ENCODE measurements at regions not wholly inside any gene's neighbourhood (a gene's known extent, or its start where the extent isn't known, plus 50 kb on each side); places are given as distances from the start of the nearest gene placed in this dataset.
"Not testable (repeated sequence)": the region's sequence is repeated elsewhere in the genome, so short reads cannot be mapped to it uniquely, and the experiment has no call there.

- DNase-seq: no peak
Observed at GRCh38 chr6:130676773-130677144, 150.4 kb upstream of the SMLR1 start.

GRCh38 chr6:130677312-130677711, 149.9 kb upstream of the SMLR1 start:
- DNase-seq: no peak

- no peak for DNase-seq
Observed at GRCh38 chr6:130677766-130678165, 149.4 kb upstream of the SMLR1 start.

GRCh38 chr6:130679684-130680083, 147.5 kb upstream of the SMLR1 start:
- no peak for DNase-seq

DNA sequence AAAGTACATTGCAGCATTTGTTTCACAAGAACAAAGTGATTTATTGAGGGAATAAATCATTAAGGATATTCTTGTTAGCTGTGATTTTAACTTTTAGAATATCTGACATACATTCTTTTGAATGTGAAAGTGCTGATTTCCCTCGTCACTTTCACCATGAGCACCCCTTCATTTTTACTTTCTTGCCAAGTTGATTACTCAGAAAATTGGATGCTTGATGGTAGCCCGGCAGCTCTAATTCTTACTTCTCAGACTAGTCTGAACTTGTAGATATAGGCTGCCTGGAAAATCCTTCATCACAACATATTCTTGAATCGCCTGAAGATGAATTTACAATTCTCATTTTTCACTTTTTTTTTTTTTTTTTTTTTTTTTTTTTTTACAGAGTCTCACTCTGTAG, 147.1 kb upstream of the SMLR1 start:
- DNase-seq: no peak

- DNase-seq: no peak
Observed at GRCh38 chr6:130681028-130681427, 146.2 kb upstream of the SMLR1 start.

DNA sequence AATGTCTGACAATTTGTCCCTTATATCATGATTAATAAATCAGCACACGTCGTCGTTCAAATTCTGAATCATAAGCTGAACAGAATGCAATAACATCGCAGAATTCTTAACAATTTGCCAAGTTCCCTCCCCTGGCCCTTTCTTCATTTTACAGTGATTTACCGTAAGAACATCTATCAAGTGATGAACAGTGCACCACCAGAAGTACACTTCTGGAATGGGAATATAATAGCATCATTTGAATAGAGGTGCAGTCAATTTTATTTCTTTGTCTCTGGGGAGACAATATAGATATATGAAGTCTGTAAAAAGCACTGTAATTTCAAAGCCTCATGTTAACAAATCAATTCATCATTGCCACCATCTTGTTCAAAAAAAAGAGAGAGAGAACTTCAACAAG, 145.1 kb upstream of the SMLR1 start:
- no peak for DNase-seq

DNA sequence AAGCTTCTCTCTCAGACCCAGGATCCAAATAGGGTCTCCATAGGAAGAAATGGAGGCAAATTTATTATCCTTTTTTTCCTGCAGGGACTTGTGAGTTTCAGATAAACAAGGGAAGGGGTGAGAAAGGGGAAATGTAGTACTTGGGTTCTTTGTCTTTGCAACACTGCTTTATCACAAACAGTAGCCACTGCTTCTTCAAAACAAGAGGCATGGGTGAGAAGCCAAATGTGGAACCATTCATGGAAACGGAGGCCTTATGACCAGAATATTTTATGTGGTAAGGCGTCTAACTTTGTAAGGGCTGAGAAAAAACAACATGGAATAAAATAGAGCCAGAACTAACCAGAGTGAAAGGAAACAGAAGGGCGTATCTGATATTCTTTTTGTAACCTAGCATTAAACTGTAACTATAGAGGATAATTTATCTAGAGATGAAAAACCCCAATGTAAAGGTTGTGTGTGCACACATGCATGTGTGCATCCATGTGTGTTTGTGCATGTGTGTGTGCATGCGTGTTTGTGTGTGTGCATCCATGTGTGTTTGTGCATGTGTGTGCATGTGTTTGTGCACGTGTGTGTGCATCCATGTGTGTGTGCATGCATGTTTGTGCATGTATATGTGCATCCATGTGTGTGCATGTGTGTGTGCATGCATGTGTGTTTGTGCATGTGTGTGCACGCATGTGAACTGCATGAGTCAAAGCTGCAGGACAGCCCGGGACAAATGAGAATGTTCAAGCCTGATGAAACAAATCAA, 143.3 kb upstream of the SMLR1 start:
- no peak for DNase-seq

DNA sequence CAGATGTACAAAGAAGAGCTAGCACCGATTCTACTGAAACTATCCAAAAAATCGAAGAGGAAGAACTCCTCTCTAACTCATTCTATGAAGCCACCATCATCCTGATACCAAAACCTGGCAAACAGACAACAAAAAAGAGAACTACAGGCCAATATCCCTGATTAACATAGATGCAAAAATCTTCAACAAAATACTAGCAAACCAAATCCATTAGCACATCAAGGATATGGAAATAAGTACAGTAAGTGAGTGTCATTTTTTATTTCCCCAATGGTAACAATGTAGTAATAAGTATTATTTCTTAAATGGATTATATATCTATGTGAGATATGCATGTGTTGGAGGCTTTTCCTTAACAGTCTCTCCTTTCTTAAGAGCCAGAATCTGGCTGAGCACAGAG, 134.5 kb upstream of the SMLR1 start:
- DNase-seq: no peak

DNA sequence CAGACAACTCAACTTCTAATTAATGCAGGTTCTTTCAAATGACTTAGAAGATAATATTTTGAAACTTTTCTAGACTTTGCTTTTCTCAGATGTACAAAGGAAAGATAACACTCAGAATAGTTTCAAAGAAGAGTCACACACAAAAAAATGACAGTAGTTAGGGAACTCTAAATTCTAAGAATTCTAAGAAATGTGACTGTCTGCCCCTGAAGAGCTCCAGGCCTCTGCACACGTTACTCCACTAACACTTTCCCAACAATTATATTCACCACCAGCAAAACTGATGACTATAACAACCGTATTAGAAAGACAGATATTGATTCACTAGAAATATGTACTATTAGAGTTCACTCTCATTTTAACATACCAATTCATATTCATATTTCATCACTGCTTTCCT, 133.3 kb upstream of the SMLR1 start:
- no peak for DNase-seq

- no peak for DNase-seq
Observed at GRCh38 chr6:130694606-130695005, 132.6 kb upstream of the SMLR1 start.

- DNase-seq: no peak
Observed at GRCh38 chr6:130696806-130697205, 130.4 kb upstream of the SMLR1 start.

- no peak for DNase-seq
Observed at GRCh38 chr6:130697271-130697994, 129.8 kb upstream of the SMLR1 start.

DNA sequence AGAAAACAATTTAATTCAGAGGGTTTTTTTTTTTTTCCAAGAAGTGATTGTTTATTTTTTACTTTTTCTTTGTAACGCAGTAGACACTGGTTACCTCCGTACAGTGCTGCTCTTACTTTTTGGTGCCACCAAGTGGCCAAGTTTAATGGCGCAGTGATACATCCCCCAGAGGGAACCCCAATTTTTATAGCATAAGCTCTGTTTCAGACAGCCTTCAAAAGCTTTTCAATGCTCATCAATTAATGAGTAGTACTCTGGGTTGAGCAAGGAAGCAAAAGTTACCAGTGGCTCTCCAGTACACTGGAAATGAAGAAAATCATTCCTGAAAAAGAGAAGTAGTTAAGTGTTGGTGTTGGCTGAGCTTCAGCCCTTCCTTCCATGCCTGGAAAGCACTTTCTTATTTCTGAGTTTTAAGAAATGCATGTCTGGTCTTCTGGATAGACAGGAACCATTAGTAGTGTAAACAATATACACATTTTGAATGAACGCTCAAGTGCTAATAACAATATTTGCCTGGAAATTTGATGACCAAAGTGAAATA, 129.1 kb upstream of the SMLR1 start:
- DNase-seq: peak; percentile 57 to 69

DNA sequence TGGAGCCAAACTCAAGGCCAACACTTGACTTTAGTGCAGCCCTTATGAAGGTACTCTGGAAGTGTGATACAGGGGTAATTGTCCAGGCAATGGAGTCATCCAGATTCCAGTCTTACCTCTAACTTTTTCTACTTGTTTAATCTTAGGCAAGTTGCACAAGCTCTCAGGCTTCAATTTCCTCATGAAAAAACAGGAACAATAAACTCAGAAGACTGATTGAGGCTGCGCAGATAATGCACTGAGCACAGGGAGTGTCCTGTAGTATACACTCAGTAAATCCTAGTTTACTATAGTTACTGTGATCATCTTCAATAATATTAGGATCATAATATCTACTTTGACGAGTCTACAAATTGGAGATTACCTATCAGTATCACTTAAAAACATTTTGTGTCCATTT, 127.5 kb upstream of the SMLR1 start:
- peak; percentile 18 to 28 for DNase-seq

DNA sequence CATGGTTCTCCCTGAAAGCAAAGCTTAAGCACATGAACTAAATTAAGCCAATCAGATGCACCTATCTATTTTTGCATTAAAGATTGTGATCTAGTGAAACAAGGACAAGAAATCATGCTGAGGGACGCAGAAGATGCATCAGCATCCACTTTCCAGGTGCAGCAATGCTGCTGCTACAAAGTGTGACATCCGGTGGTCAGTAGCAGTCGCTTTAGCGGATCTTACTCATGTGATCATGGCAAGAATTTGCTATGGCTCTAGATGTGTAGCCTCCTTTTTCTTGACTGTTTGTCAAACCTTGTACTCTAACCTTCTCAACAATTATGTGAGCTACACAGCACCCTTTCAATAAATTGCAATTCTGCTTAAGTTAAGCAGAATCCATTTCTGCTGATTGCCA, 126.8 kb upstream of the SMLR1 start:
- DNase-seq: no peak

- DNase-seq: peak; percentile 46 to 51
Observed at GRCh38 chr6:130708338-130708737, 118.9 kb upstream of the SMLR1 start.

- DNase-seq: not testable (repeated sequence)
Observed at GRCh38 chr6:130711641-130712040, 115.6 kb upstream of the SMLR1 start.

DNA sequence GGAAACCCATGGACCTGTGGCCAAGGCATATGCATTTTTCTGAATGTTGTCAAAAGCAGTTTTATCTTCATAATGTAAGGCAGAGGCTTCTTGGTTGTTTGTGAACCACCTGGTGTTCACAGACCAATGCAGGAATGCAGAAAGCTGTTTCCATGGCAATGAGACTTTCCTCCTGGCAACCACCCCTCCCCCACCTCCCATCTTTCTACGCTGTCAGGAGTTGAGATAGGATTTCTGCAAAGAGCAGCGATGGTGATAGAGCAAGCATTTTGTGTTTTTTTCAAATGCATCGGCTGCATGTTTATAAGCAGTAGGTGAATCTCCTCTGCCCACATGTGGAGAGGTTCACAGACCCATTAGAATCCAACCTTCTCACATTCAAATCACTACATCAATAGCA, 114.1 kb upstream of the SMLR1 start:
- no peak for DNase-seq

GRCh38 chr6:130715058-130715457, 112.1 kb upstream of the SMLR1 start:
- DNase-seq: no peak

- no peak for DNase-seq
Observed at GRCh38 chr6:130716466-130716865, 110.7 kb upstream of the SMLR1 start.

- DNase-seq: peak; percentile 86
Observed at GRCh38 chr6:130717657-130718056, 109.5 kb upstream of the SMLR1 start.

- DNase-seq: no peak
Observed at GRCh38 chr6:130720076-130720715, 107.0 kb upstream of the SMLR1 start.

GRCh38 chr6:130724089-130724488, 103.1 kb upstream of the SMLR1 start:
- no peak for DNase-seq

Data from Kasumi-1 (cell line).